Upper lobe of left lung (tissue), 4 donors: ENCODE measurements at regions not wholly inside any gene's neighbourhood (a gene's known extent, or its start where the extent isn't known, plus 50 kb on each side); places are given as distances from the start of the nearest gene placed in this dataset.

Experiments
- CTCF ChIP-seq, 6 experiments: fragments of 450-650 bp in 4 of 6; fragments of 200-600 bp in 2 of 6; sonication (generic) in 2 of 6; IDR thresholded peaks; one replicate each; pipeline ENCODE4 v1.5.1; 2016 to 2019; ENCODE audit warnings: antibody characterized with exemption in 6 of 6
- POLR2A ChIP-seq, 4 donors: fragments of 450-650 bp; IDR thresholded peaks; one replicate each; pipeline ENCODE4 v1.5.1; 2016 to 2017; ENCODE audit warnings: antibody characterized with exemption in 4 of 4, mild to moderate bottlenecking in 2 of 4

GRCh38 chr5:112625246-112625645 lies 112.4 kb upstream of the APC start:
- no peak for TF ChIP-seq CTCF (IDR thresholded peaks at IDR 0.05)
- TF ChIP-seq POLR2A (IDR thresholded peaks at IDR 0.05) = no peak
